ENCODE measurements at regions not wholly inside any gene's neighbourhood (a gene's known extent, or its start where the extent isn't known, plus 50 kb on each side); places are given as distances from the start of the nearest gene placed in this dataset.
"Not testable (repeated sequence)": the region's sequence is repeated elsewhere in the genome, so short reads cannot be mapped to it uniquely, and the experiment has no call there.

DNA sequence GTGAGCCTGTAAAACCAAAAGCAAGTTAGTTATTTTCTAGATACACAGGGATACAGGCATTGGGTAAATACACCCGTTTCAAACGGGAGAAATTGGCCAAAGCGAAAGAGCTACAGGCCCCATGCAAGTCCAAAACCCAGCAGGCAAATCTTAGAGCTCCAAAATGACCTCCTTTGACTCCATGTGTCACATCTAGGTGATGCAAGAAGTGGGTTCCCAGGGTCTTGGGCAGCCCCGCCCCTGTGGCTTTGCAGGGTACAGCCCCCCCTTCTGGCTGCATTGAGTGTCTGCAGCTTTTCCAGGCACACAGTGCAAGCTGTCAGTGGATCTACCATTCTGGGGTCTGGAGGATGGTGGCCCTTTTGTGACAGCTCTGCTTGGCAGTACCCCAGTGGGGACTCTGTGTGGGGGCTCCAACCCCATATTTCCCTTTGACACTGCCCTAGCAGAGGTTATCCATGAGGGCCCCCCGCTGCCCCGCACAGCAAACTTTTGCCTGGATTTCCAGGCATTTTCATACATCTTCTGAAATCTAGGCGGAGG lies 1367.6 kb downstream of the CDH12 start:
- DNase-seq (ENCODE audit: low read depth in 4 of 4, low spot score in 2 of 4): not testable (repeated sequence)

- not testable (repeated sequence) for DNase-seq (ENCODE audit: low read depth in 4 of 4, low spot score in 2 of 4)
These were observed 1368.7 kb downstream of the CDH12 start for GRCh38 chr5:21484498-21484889.

GRCh38 chr5:21483790-21484497 lies 1369.2 kb downstream of the CDH12 start:
- not testable (repeated sequence) for DNase-seq (ENCODE audit: low read depth in 4 of 4, low spot score in 2 of 4)

- DNase-seq (ENCODE audit: low read depth in 4 of 4, low spot score in 2 of 4): not testable (repeated sequence)
These were observed 1370.0 kb downstream of the CDH12 start for GRCh38 chr5:21482983-21483650.

- DNase-seq (ENCODE audit: low read depth in 4 of 4, low spot score in 2 of 4): peak in 2 of 4 donors; percentile 25 to 47
These were observed 1370.6 kb downstream of the CDH12 start for GRCh38 chr5:21482522-21482921.

DNA sequence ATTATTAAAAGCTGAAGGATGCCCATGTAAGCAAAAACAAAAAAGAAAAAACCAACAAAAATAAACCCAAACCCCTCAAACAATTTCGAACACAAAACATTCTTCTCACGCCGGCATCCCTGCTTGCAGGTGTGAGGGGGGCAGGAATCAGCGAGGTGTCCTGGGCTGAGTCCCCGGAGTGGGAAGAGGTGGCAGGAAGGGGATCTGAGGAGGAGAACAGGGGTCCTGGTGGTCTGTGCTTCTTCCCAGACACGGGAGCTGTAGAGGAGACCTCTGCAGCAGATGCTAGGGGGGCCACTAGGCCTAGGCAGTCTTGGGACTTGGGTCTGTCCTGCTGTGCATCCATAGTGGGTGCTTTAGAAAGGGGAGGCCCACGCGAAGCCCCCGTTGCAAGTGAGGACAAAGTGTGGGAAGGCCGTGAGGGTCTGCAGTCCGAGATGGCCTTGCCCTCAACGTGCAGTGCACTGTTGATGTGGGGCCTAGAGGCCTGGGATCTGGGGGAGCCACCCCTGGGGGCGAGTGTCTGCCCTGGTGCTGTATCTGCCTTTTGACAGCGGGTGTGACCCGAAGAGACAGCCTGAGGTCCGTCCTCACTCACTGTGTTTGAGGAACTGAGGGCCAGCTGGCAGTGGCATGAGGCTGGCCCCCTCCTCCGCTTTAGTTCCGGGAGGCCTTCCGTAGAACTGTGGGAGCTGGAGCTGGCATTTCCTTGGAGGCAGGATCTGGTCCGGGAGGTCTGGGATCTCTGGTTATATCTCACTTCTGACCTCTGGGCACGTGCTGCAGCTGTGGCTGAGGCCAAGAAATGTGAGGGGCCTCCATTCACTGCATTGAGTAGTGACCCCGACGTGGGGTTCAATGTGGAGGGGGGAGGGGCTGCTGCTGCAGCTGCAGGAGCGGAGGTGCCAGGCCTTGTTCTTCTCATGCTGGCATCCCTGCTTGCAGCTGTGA lies 1371.5 kb downstream of the CDH12 start:
- DNase-seq (ENCODE audit: low read depth in 4 of 4, low spot score in 2 of 4): not testable (repeated sequence)

- DNase-seq (ENCODE audit: low read depth in 4 of 4, low spot score in 2 of 4): not testable (repeated sequence)
These were observed 1373.1 kb downstream of the CDH12 start for GRCh38 chr5:21480054-21480453.

DNA sequence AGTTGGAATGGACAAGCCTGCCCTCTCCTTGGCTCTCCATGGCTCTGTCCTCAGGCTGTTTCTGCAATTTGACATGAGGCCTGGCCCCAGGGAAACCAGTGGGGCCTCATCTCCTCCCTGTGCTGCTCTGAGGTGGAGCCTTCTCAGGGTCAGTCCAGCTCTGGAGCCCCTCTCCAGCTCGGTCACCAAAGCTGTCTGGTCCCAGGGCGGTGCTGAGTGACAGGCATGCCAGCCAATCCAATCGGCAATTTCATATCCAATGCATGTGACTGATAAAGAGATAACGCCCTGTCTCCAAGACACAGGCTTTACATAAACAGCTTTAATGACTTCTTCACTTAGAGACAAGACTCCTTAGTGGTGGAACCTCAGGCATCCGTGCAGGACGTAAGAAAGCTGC lies 1379.2 kb downstream of the CDH12 start:
- not testable (repeated sequence) for DNase-seq (ENCODE audit: low read depth in 4 of 4, low spot score in 2 of 4)

DNA sequence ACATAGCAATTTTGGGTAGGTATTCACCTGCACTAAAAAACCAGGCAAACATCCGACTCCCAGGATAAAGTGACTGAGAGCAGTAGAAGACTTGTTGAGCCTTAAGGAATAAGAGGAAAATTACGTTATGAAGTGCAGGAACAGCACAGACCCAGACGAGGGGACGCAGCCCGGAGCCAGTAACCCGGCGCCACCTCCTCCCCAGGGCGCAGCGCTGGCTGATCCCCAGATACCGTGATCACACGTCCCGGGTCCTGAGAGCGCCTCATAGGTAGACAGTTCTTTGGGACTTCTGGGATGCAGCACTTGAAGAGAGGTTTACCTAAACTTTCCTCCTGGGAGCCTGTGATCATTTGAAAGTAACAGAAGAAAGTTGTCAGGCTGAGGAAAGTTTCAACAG lies 1379.7 kb downstream of the CDH12 start:
- DNase-seq (ENCODE audit: low read depth in 4 of 4, low spot score in 2 of 4): not testable (repeated sequence)

DNA sequence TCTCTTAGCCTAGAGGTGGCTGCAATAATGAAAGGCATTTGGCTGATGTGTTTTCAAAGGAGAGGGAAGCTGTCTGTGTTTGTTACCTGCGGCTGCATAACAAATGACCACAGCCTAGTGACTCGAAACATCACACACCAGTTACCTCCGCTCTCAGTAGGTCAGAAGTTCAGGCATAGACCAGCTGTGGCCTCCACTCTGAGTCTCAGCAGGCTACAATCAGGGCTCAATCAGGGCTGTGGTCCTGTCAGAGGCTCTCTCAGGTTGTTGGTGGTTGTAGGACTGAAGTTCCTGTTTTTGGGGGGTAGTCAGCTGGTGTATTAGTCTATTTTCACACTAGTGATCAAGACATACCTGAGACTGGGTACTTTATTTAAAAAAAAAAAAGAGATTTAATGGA lies 1381.5 kb downstream of the CDH12 start:
- not testable (repeated sequence) for DNase-seq (ENCODE audit: low read depth in 4 of 4, low spot score in 2 of 4)

DNA sequence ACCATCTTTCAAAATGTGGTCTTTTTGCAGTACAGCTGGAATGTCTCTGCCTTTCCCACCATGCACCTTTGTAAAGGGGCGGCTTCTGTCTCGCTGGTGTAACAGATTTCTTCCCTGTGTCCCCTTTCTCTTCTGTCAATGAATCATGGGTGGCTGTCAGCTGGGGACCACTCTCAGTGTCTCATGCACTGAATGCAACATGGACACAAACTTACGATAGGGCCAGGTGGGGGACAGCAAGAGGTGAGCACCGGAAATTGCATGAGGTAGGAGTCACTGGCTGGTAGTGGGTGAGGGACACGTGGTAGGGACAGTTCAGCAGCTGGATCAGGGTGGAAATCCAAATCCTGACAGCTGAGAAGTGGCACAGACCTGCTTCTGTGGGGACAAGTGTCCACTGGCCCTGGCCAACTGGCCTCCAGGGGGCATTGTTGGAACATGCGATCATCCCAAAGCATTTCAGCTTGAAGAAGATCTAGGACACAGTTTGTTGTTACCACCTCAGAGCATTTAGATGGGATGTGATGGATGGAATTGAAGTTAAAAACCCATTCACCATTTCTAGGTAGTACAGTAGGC lies 1383.5 kb downstream of the CDH12 start:
- not testable (repeated sequence) for DNase-seq (ENCODE audit: low read depth in 4 of 4, low spot score in 2 of 4)

DNA sequence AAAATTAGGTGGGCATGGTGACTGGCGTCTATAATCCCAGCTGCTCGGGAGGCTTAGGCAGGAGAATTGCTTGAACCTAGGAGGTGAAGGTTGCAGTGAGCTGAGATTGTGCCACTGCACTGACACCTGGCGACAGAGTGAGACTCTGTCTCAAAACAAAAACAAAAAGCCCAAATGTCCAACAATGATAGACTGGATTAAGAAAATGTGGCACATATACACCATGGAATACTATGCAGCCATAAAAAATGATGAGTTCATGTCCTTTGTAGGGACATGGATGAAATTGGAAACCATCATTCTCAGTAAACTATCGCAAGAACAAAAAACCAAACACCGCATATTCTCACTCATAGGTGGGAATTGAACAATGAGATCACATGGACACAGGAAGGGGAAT lies 1385.6 kb downstream of the CDH12 start:
- not testable (repeated sequence) for DNase-seq (ENCODE audit: low read depth in 4 of 4, low spot score in 2 of 4)

DNA sequence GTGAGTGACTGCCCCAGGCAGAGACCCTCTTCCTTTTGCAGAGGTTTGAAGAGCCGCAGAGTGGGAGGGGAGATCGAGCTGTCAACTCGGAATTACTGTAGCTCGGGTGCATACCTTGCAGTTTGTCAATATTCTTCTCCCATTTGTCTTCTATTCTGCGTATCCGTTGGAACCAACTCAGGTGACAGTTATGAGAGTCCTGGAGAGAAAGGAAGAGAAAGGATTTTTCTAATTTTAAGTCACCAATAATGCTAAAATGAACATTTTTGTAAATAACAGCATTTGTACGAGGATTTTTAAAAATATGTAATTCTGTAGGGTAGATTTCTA lies 1393.4 kb downstream of the CDH12 start:
- DNase-seq (ENCODE audit: low read depth in 4 of 4, low spot score in 2 of 4): not testable (repeated sequence)

GRCh38 chr5:21452449-21452848 lies 1400.7 kb downstream of the CDH12 start:
- DNase-seq (ENCODE audit: low read depth in 4 of 4, low spot score in 2 of 4): no peak

DNA sequence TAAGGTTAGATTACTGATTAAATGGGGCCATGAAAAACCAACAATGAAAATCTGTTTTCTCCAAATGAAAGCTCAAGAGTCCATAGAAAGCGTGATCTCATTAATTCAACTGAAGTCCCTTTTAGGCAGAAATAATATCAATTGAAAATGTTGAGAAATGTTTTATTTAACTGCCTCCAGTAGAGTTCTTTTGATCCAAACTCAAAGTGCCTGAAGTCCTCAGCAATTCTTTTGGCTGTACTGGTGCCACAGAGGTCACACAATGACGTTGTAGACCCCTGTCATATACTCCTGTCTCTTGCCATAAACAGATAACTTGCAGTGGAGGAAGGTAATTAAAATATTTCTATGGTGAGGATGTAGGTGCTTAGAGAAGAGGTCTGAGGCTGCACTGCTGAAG lies 1420.5 kb downstream of the CDH12 start:
- no peak for DNase-seq (ENCODE audit: low read depth in 4 of 4, low spot score in 2 of 4)

DNA sequence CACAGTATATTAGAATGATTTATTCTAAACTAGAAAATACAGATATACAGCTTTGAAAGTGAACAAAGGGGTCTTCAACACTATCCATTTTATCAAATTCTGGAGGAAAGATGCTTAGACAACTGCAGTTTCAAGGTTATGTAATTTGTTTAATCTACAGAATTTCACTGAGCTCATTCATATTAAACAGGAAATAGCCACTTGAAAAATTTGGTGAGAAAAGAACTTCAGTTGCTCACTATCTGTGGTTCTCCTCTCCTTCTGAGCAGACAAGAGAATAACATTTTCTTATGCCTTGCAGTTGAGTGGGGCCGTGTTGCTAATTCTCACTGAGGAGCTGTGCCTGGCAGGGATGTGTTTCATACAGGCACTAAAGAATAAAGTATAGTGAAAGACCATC lies 1428.2 kb downstream of the CDH12 start:
- no peak for DNase-seq (ENCODE audit: low read depth in 4 of 4, low spot score in 2 of 4)

DNA sequence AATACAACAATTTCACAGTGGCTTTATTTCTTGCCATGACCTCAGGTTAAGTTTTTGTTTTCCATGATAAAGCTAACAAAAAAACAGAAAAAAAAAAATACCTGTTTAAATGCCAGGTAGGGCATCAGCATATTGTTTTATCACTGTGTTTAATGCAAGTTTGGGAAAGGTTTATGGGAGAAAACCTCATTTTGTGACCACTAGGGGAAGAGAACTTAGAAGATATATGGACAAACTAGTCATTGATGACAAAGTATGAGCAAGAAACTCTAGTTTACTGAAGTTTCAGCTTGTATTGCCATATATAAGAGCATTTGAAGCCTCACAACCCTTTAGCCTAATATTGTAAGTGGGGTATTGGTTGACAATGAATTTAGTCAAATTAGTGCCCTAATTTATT lies 1431.4 kb upstream of the CDH18 start:
- no peak for DNase-seq (ENCODE audit: low read depth in 4 of 4, low spot score in 2 of 4)

DNA sequence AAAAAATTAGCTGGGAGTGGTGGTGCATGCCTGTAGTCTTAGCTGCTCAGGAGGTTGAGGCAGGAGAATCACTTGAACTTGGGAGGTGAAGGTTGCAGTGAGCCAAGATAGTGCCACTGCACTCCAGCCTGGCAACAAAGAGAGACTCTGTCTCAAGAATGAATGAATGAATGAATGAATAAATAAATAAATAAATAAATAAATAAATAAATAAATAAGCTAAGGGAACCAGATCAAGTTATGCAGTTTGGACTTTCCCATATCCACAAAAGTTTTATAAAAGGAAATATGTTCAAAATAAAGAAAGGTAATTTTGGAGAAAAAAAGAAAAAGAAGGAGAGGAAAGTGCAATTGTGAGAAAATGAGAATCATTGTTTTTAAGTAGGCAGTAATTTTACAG lies 1414.1 kb upstream of the CDH18 start:
- DNase-seq (ENCODE audit: low read depth in 4 of 4, low spot score in 2 of 4): not testable (repeated sequence)

DNA sequence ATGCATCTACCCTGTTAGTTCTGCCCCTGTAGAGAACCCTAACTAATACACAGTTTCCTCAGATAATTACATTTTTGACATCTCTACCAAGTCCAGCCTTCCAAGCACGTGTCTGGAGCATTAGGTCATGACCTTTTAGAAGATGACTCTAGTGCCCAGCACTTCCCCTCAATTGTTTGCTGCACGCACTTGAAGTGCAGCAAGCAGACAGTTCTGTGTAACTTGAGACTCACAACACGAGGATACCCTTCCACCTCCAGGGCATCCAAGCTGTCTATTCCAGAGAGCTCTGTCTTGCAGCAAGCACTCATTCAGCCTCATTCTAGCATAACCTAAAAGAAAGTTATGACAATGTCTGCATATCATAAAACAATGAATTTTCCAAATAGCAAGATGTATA lies 1410.5 kb upstream of the CDH18 start:
- DNase-seq (ENCODE audit: low read depth in 4 of 4, low spot score in 2 of 4): no peak

- DNase-seq (ENCODE audit: low read depth in 4 of 4, low spot score in 2 of 4): no peak
These were observed 1409.7 kb upstream of the CDH18 start for GRCh38 chr5:21397693-21398092.

- DNase-seq (ENCODE audit: low read depth in 4 of 4, low spot score in 2 of 4): no peak
These were observed 1403.5 kb upstream of the CDH18 start for GRCh38 chr5:21391506-21391905.

Data from left renal cortex interstitium (tissue), 4 donors.